ENCODE measurements at regions not wholly inside any gene's neighbourhood (a gene's known extent, or its start where the extent isn't known, plus 50 kb on each side); places are given as distances from the start of the nearest gene placed in this dataset.

DNA sequence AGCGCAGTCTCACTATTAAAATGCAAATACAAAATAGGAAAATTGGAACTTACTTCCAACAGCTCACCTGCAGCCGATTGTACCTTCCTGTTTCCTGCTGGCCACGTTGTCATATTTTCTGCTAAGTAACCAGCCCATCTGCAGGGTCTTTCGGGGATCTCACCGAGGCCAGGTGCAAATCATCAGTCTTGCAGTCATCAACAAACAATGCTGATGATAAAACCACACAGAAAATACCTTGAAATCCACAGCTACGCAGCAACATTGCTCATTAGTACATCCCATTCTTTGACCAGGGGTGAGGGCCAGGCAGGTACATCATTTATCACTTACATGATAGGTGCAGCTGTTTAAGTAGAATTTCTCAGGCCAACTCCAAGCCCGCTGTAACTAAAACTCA is 406.9 kb downstream of the TMEM121 start:
- no peak for TF ChIP-seq EZH2 (IDR thresholded peaks at IDR 0.05; ENCODE audit: insufficient read depth, poor library complexity, severe bottlenecking)
- TF ChIP-seq EZH2phosphoT487 (IDR thresholded peaks at IDR 0.05; ENCODE audit: insufficient read depth, low read depth) = no peak
